Muscle of leg (tissue), 3 donors: ENCODE measurements at regions not wholly inside any gene's neighbourhood (a gene's known extent, or its start where the extent isn't known, plus 50 kb on each side); places are given as distances from the start of the nearest gene placed in this dataset.

ENCODE experiments used
- DNase-seq: peaks from one replicate; pipeline ENCODE4 v3.0.0; 2013
- H3K27ac ChIP-seq: one replicate; pipeline ENCODE4 v1.5.1; 2013; ENCODE audit warnings: mild to moderate bottlenecking, low read length, control low read depth
- H3K27me3 ChIP-seq: one replicate; pipeline ENCODE4 v1.6.1; 2013; ENCODE audit warnings: low read length; ENCODE audit not compliant: control insufficient read depth, insufficient read depth
- H3K36me3 ChIP-seq: one replicate; pipeline ENCODE4 v1.6.1; 2013; ENCODE audit warnings: low read length; ENCODE audit not compliant: control insufficient read depth, insufficient read depth
- H3K4me1 ChIP-seq: one replicate; pipeline ENCODE4 v1.6.1; 2013; ENCODE audit warnings: low read length; ENCODE audit not compliant: control insufficient read depth, insufficient read depth
- H3K4me3 ChIP-seq: one replicate; pipeline ENCODE4 v1.5.1; 2013; ENCODE audit warnings: low read length, control low read depth
- H3K9me3 ChIP-seq: replicated peaks from 2 replicates; pipeline ENCODE4 v1.6.1; 2013; ENCODE audit warnings: low read depth, low read length; ENCODE audit not compliant: control insufficient read depth
- whole genome bisulfite sequencing: methylation state at CpG from one replicate; pipeline ENCODE4 v1.1.5; 2013; ENCODE audit warnings: missing lambda C conversion rate; ENCODE audit not compliant: insufficient coverage; 5-methylcytosine and 5-hydroxymethylcytosine counted together

GRCh38 chr16:85195900-85196772 lies 83.9 kb upstream of the CIBAR2 start:
- WGBS, result 45% methylated on average over 16 of the region's 22 CpGs
- peak; percentile 59 for DNase-seq
- Histone ChIP-seq H3K36me3 (no peaks in the 10 kb centered on the region), H3K27ac (no peak overlapping the region), H3K27me3 (no peaks in the 10 kb centered on the region), H3K4me3 (no peak overlapping the region), H3K4me1 (peaks cover 65% of the 10 kb centered on the region), H3K9me3 (no peaks in the 10 kb centered on the region)

GRCh38 chr16:85196976-85197375 lies 84.7 kb upstream of the CIBAR2 start:
- Histone ChIP-seq H3K9me3 (no peaks in the 10 kb centered on the region), H3K4me1 (peaks cover 65% of the 10 kb centered on the region), H3K27ac (no peak overlapping the region), H3K27me3 (no peaks in the 10 kb centered on the region), H3K36me3 (no peaks in the 10 kb centered on the region), H3K4me3 (no peak overlapping the region)
- DNase-seq, result no peak
- WGBS, result 70% methylated on average over 12 of the region's 13 CpGs

- H3K27me3 ChIP-seq, result no peaks in the 10 kb centered on the region
- H3K36me3 ChIP-seq, result no peaks in the 10 kb centered on the region
- no peak overlapping the region for H3K4me3 ChIP-seq
- H3K4me1 ChIP-seq, result peaks cover 66% of the 10 kb centered on the region
- no peak overlapping the region for H3K27ac ChIP-seq
- no peak for DNase-seq
- WGBS, result 65% methylated on average over 16 of the region's 22 CpGs
- no peaks in the 10 kb centered on the region for H3K9me3 ChIP-seq
Measured at GRCh38 chr16:85197611-85198566, 85.6 kb upstream of the CIBAR2 start.

GRCh38 chr16:85199069-85199725 lies 86.9 kb upstream of the CIBAR2 start:
- Histone ChIP-seq H3K4me3 (no peak overlapping the region), H3K27me3 (no peaks in the 10 kb centered on the region), H3K36me3 (no peaks in the 10 kb centered on the region), H3K4me1 (peaks cover 77% of the 10 kb centered on the region), H3K27ac (no peak overlapping the region), H3K9me3 (no peaks in the 10 kb centered on the region)
- peak; percentile 60 for DNase-seq
- 62% methylated on average over 11 of the region's 21 CpGs for WGBS

- Histone ChIP-seq H3K4me1 (peaks cover 79% of the 10 kb centered on the region), H3K9me3 (no peaks in the 10 kb centered on the region), H3K36me3 (peaks cover 3% of the 10 kb centered on the region), H3K27ac (no peak overlapping the region), H3K27me3 (no peaks in the 10 kb centered on the region), H3K4me3 (no peak overlapping the region)
- WGBS, result 89% methylated on average over 8 of the region's 9 CpGs
- no peak for DNase-seq
Measured at GRCh38 chr16:85199880-85200279, 87.6 kb upstream of the CIBAR2 start.

GRCh38 chr16:85200471-85201278 lies 88.4 kb upstream of the CIBAR2 start:
- no peak overlapping the region for H3K4me3 ChIP-seq
- peaks cover 3% of the 10 kb centered on the region for H3K36me3 ChIP-seq
- H3K27ac ChIP-seq, result no peak overlapping the region
- H3K27me3 ChIP-seq, result no peaks in the 10 kb centered on the region
- 81% methylated on average over 14 of the region's 17 CpGs for WGBS
- H3K9me3 ChIP-seq, result no peaks in the 10 kb centered on the region
- H3K4me1 ChIP-seq, result peaks cover 81% of the 10 kb centered on the region
- DNase-seq, result no peak

- Histone ChIP-seq H3K36me3 (peaks cover 3% of the 10 kb centered on the region), H3K4me1 (peaks cover 81% of the 10 kb centered on the region)
Measured at GRCh38 chr16:85201574-85201973, 89.3 kb upstream of the CIBAR2 start.

GRCh38 chr16:85202051-85202601 lies 89.9 kb upstream of the CIBAR2 start:
- Histone ChIP-seq H3K36me3 (peaks cover 3% of the 10 kb centered on the region), H3K4me1 (peaks cover 81% of the 10 kb centered on the region), H3K9me3 (no peaks in the 10 kb centered on the region), H3K27ac (peak overlapping the region; percentile 60), H3K4me3 (no peak overlapping the region), H3K27me3 (no peaks in the 10 kb centered on the region)
- peak; percentile 56 for DNase-seq
- 41% methylated on average over 5 of the region's 14 CpGs for WGBS

More at GRCh38 chr16:85201574-85201973, 89.3 kb upstream of the CIBAR2 start:
- DNase-seq, result no peak
- Histone ChIP-seq H3K4me3 (no peak overlapping the region), H3K27ac (peak overlapping the region; percentile 60), H3K9me3 (no peaks in the 10 kb centered on the region), H3K27me3 (no peaks in the 10 kb centered on the region)
- 64% methylated on average over 7 of the region's 8 CpGs for WGBS
